ENCODE measurements at regions not wholly inside any gene's neighbourhood (a gene's known extent, or its start where the extent isn't known, plus 50 kb on each side); places are given as distances from the start of the nearest gene placed in this dataset.
"Not testable (repeated sequence)": the region's sequence is repeated elsewhere in the genome, so short reads cannot be mapped to it uniquely, and the experiment has no call there.

- no peak for DNase-seq
These were observed 1058.3 kb upstream of the SLIT2 start for GRCh38 chr4:19193274-19193981.

GRCh38 chr4:19191979-19192650 is 1059.6 kb upstream of the SLIT2 start:
- DNase-seq, result no peak

GRCh38 chr4:19187691-19188090 is 1064.0 kb upstream of the SLIT2 start:
- DNase-seq, result no peak

- DNase-seq, result no peak
These were observed 1064.6 kb upstream of the SLIT2 start for GRCh38 chr4:19187096-19187495.

GRCh38 chr4:19181631-19182030 is 1070.1 kb upstream of the SLIT2 start:
- DNase-seq, result not testable (repeated sequence)

GRCh38 chr4:19178835-19179234 is 1072.9 kb upstream of the SLIT2 start:
- no peak for DNase-seq

GRCh38 chr4:19177616-19178015 is 1074.1 kb upstream of the SLIT2 start:
- DNase-seq, result no peak

- no peak for DNase-seq
These were observed 1079.9 kb upstream of the SLIT2 start for GRCh38 chr4:19171832-19172231.

GRCh38 chr4:19167311-19167710 is 1084.4 kb upstream of the SLIT2 start:
- DNase-seq, result no peak

GRCh38 chr4:19164334-19164733 is 1087.4 kb upstream of the SLIT2 start:
- no peak for DNase-seq

- DNase-seq, result no peak
These were observed 1091.8 kb upstream of the SLIT2 start for GRCh38 chr4:19159874-19160273.

- no peak for DNase-seq
These were observed 1093.4 kb upstream of the SLIT2 start for GRCh38 chr4:19158107-19158809.

GRCh38 chr4:19156786-19157185 is 1094.9 kb upstream of the SLIT2 start:
- DNase-seq, result no peak

GRCh38 chr4:19155568-19155967 is 1096.1 kb upstream of the SLIT2 start:
- no peak for DNase-seq

GRCh38 chr4:19154267-19154666 is 1097.4 kb upstream of the SLIT2 start:
- not testable (repeated sequence) for DNase-seq

GRCh38 chr4:19152264-19152663 is 1099.4 kb upstream of the SLIT2 start:
- DNase-seq, result no peak

- no peak for DNase-seq
These were observed 1100.0 kb upstream of the SLIT2 start for GRCh38 chr4:19151684-19152083.

- no peak for DNase-seq
These were observed 1105.7 kb upstream of the SLIT2 start for GRCh38 chr4:19146038-19146437.

GRCh38 chr4:19135895-19136633 is 1114.5 kb upstream of the LCORL start:
- no peak for DNase-seq

GRCh38 chr4:19134685-19135084 is 1113.1 kb upstream of the LCORL start:
- DNase-seq, result no peak

GRCh38 chr4:19133315-19133714 is 1111.8 kb upstream of the LCORL start:
- no peak for DNase-seq

GRCh38 chr4:19130866-19131265 is 1109.3 kb upstream of the LCORL start:
- DNase-seq, result no peak

- no peak for DNase-seq
These were observed 1106.6 kb upstream of the LCORL start for GRCh38 chr4:19128176-19128575.

All from SIG-M5 (cell line).